Transverse colon (tissue), 4 donors: ENCODE measurements at regions not wholly inside any gene's neighbourhood (a gene's known extent, or its start where the extent isn't known, plus 50 kb on each side); places are given as distances from the start of the nearest gene placed in this dataset.
A peak's percentile ranks its signal among the peaks of the same experiment; 100 is the strongest.
"Not testable (repeated sequence)": the region's sequence is repeated elsewhere in the genome, so short reads cannot be mapped to it uniquely, and the experiment has no call there.

Experiments used
- DNase-seq: peaks from one replicate; pipeline ENCODE4 v3.0.0-alpha.2; 2019
- H3K27ac ChIP-seq, 4 donors: fragments of 200-600 bp; sonication (generic); 2 replicates each; pipeline ENCODE4 v1.5.1; 2016 to 2018; ENCODE audit warnings: inconsistent platforms in 4 of 4
- H3K27me3 ChIP-seq: fragments of 200-600 bp; sonication (generic); 2 replicates; pipeline ENCODE4 v1.5.1; 2017; ENCODE audit warnings: inconsistent platforms
- H3K36me3 ChIP-seq, 4 donors: fragments of 200-600 bp; sonication (generic); 2 replicates each; pipeline ENCODE4 v1.5.1; 2017 to 2019; ENCODE audit warnings: inconsistent platforms in 4 of 4
- H3K4me1 ChIP-seq, 4 donors: fragments of 200-600 bp; sonication (generic); 2 replicates each; pipeline ENCODE4 v1.5.1; 2017 to 2020; ENCODE audit warnings: inconsistent platforms in 4 of 4
- H3K4me3 ChIP-seq, 4 donors: fragments of 200-600 bp; sonication (generic); 1 replicate in 1 of 4; 2 replicates in 3 of 4; pipeline versions ENCODE4 v1.5.1 to v1.6.1; 2017 to 2019; ENCODE audit warnings: inconsistent platforms in 4 of 4
- H3K9me3 ChIP-seq, 2 donors: fragments of 200-600 bp; sonication (generic); 2 replicates each; pipeline ENCODE4 v1.5.1; 2017 to 2019; ENCODE audit warnings: inconsistent platforms in 2 of 2
- EP300 ChIP-seq: sonication (generic); formaldehyde crosslinking; IDR thresholded peaks from one replicate; pipeline ENCODE4 v1.6.1; 2017; ENCODE audit warnings: antibody characterized with exemption, low read depth
- POLR2A ChIP-seq: fragments of 450-650 bp; IDR thresholded peaks from one replicate; pipeline ENCODE4 v1.6.1; 2016; ENCODE audit warnings: antibody characterized with exemption, mild to moderate bottlenecking, moderate library complexity
- POLR2AphosphoS5 ChIP-seq, 3 donors: sonication (generic); formaldehyde crosslinking; IDR thresholded peaks; one replicate each; pipeline ENCODE4 v1.6.1; 2016; ENCODE audit warnings: antibody characterized with exemption in 3 of 3
- WGBS, 2 donors: methylation state at CpG; one replicate each; pipeline ENCODE4 v1.1.5; 2018; ENCODE audit warnings: low coverage in 1 of 2; 5-methylcytosine and 5-hydroxymethylcytosine counted together
- in situ Hi-C, 4 donors: fragments of 200-750 bp; cut with MboI; loops; one replicate each; pipeline versions ENCODE4 v1.15.0 to v1.15.1; 2017; ENCODE audit warnings: low sequenced_read_pairs in 3 of 4, low pct_ligation_motif_present in 1 of 4, low pct_unique_long_range_greater_than_20kb in 1 of 4
- intact Hi-C: fragments of 100-400 bp; cut with DNase I; formaldehyde crosslinking; loops from one replicate; pipeline ENCODE4 v1.15.1; 2023; ENCODE audit warnings: low total_unique reads
- TF ChIP-seq, protein P1 (sequence below), 5 experiments: fragments of 200-600 bp in 3 of 5; fragments of 450-650 bp in 2 of 5; sonication (generic) in 3 of 5; IDR thresholded peaks; 1 replicate in 2 of 5; 2 replicates in 3 of 5; pipeline ENCODE4 v1.5.1; 2016 to 2017; ENCODE audit warnings: antibody characterized with exemption in 5 of 5, inconsistent platforms in 3 of 5, mild to moderate bottlenecking in 2 of 5, moderate library complexity in 1 of 5

DNA sequence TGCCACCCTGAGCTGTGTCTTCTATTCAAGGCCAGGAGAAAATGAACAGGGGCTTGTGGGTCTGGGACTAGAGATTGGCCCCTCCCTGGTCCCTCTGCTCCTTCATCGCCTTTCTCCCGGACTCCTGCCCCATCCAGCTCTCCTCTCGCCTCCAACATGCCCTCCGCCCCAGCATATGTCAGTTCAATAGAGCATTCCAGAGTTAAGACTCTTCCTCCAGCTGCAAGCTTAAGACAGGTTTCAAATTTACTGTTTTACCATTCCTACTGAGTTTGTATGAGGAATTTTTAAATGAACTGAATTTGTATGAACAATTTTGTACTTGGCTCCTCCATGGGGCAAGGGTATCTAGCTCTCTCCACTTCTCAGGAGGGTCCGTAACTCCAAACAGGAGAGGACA is 195.6 kb downstream of the TBC1D2B start:
- no peaks in the 10 kb centered on the region for H3K36me3 ChIP-seq
- no peak overlapping the region for H3K4me3 ChIP-seq
- H3K27me3 ChIP-seq: no peaks in the 10 kb centered on the region
- TF ChIP-seq EP300 (no peak), POLR2A (no peak), POLR2AphosphoS5 (IDR thresholded peaks at IDR 0.05) (no peak)
- TF ChIP-seq, protein P1, sequence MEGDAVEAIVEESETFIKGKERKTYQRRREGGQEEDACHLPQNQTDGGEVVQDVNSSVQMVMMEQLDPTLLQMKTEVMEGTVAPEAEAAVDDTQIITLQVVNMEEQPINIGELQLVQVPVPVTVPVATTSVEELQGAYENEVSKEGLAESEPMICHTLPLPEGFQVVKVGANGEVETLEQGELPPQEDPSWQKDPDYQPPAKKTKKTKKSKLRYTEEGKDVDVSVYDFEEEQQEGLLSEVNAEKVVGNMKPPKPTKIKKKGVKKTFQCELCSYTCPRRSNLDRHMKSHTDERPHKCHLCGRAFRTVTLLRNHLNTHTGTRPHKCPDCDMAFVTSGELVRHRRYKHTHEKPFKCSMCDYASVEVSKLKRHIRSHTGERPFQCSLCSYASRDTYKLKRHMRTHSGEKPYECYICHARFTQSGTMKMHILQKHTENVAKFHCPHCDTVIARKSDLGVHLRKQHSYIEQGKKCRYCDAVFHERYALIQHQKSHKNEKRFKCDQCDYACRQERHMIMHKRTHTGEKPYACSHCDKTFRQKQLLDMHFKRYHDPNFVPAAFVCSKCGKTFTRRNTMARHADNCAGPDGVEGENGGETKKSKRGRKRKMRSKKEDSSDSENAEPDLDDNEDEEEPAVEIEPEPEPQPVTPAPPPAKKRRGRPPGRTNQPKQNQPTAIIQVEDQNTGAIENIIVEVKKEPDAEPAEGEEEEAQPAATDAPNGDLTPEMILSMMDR (IDR thresholded peaks at IDR 0.05): no peak
- in situ Hi-C loops: no loop called here
- H3K27ac ChIP-seq: no peak overlapping the region
- no peaks in the 10 kb centered on the region for H3K9me3 ChIP-seq
- WGBS, 2 donors: 80 to 88% methylated on average over 2 to 5 of the region's 5 CpGs
- intact Hi-C loops: no loop called here
- no peak for DNase-seq
- no peaks in the 10 kb centered on the region for H3K4me1 ChIP-seq

DNA sequence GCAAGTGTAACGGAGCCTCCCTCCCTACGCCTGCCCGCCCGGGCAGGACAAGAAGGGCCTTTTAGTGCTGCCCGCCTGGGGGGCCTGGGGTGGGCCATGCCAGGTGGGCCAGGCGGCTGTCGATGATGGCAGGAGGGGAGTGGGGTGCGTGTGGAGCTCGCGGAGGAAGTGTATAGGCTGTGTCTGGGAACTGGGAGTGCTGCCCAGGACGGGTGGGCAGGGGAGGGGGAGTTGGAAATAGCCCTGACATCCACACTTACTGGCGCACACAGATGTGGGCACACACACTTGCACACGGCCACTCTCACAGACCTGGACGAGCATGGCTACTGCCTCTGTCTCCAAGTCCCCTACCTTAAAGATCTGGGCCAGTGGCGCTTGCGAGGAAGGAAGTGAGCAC is 196.0 kb downstream of the TBC1D2B start:
- H3K27ac ChIP-seq, in situ Hi-C loops, H3K9me3 ChIP-seq, H3K4me3 ChIP-seq, DNase-seq, H3K27me3 ChIP-seq, intact Hi-C loops, H3K4me1 ChIP-seq, H3K36me3 ChIP-seq: not testable (repeated sequence)
- WGBS, 2 donors: 72% methylated on average over 12 of the region's 16 CpGs; no CpG with 5 or more reads in 1 of the 2 donors

DNA sequence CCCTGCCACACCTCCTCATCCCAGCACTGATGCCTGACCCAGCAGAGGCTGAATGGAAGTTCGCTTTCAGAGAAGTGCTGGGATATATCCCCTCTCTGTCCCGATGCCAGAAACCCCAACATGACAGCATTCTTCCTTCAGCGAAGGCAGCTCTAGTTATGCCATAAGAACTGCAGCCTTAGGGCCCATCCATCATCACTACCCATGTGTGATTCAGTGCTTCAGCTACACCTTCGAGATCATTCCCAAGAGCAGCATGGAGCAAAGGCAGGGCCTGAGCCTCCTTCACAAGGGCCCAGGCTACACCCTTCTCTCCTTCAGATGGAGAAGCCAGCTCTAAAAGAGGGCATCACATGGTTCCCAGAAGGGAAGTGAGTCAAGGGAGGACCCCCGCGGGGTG is 198.0 kb downstream of the TBC1D2B start:
- H3K36me3 ChIP-seq, H3K27ac ChIP-seq, intact Hi-C loops, H3K27me3 ChIP-seq, H3K9me3 ChIP-seq, in situ Hi-C loops, H3K4me3 ChIP-seq, DNase-seq: not testable (repeated sequence)
- 95% methylated on average over 4 of the region's 6 CpGs; no CpG with 5 or more reads in 1 of the 2 donors for WGBS, 2 donors
- peaks cover 0 to 14% (median 8%) of the 10 kb centered on the region in 4 donors for H3K4me1 ChIP-seq

DNA sequence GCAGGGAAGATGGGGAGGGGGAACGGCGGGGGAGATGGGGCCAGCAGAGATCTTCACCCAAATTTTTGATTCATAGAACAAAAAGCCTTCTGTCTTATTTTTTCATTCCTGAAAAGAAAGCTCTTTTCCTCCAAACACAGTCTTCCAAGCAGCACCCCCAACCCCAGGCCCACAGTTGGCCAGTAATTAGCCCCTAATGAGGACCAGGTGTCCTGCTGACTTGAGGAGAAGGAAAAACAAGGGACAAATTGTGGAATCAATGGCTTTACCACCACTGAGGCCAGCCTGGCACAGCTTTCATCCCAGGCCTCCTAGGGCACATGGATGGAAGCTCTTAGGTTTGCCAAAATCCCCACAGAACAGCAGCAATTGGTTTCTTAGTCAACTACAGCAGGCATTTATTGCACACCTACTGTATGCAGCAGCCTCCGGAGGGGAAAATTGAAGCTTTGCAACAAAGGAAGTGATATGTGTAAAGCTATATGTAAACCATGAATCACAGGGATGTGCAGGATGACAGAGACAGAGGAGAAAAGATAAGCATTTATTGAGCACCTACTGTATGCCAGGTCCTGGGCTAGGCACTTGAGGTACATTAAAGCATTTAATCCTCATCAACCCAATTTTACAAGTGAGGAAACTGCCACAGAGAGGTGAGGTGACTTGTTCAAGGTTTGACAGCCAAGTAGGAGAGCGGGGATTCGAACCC is 199.5 kb downstream of the TBC1D2B start:
- Histone ChIP-seq H3K9me3 (no peaks in the 10 kb centered on the region), H3K4me1 (peaks cover 0 to 14% (median 8%) of the 10 kb centered on the region in 4 donors), H3K27ac (no peak overlapping the region), H3K36me3 (no peaks in the 10 kb centered on the region), H3K27me3 (no peaks in the 10 kb centered on the region), H3K4me3 (no peak overlapping the region)
- intact Hi-C loops: no loop called here
- in situ Hi-C loops: no loop called here
- TF ChIP-seq POLR2AphosphoS5 (IDR thresholded peaks at IDR 0.05): no peak
- TF ChIP-seq, protein P1 (IDR thresholded peaks at IDR 0.05): no peak
- no peak for TF ChIP-seq POLR2A
- TF ChIP-seq EP300: no peak
- no peak for DNase-seq
- 76% methylated on average over 5 of the region's 5 CpGs; no CpG with 5 or more reads in 1 of the 2 donors for WGBS, 2 donors

DNA sequence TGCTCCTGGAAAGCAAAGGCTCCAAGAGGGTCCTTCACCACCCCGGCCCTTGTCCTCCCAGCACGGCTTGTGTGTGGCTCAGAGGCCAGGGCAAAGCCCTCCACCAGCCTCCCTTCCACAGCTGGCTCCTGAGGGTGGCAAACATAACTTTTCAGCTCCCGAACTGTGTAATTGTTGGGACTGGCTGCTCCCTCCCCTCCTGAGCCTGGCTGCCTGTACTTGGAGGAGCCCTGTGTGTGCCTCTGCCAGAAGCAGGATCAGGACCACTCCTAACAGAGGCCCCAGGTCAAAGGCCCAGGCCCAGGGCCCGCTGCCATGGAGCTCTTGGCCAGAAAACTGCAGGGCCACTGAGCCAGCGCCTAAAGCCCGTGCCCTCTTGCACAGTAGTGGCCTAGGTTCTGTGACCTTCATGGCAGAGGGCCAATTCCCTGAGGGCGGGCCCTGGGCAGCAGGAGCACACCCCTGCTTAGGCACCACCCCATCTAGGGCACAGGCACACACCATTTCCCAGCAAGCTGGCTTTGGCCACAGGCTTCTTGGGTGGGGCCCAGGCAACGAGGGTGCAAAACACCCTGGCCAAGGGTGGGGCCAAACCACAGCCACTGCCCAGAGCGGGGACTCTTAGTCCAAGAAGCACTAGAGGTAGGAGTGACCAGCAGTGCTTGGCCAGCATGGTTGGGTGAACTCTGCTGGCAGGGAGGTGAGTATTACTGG is 201.2 kb downstream of the TBC1D2B start:
- H3K36me3 ChIP-seq, in situ Hi-C loops, H3K9me3 ChIP-seq, H3K4me3 ChIP-seq, intact Hi-C loops, DNase-seq, H3K27me3 ChIP-seq: not testable (repeated sequence)
- Histone ChIP-seq H3K4me1 (peaks cover 0 to 14% (median 8%) of the 10 kb centered on the region in 4 donors), H3K27ac (peak overlapping the region in 3 of 4 donors; percentile 46 to 77 (median 60))
- 37% methylated on average over 3 of the region's 9 CpGs; no CpG with 5 or more reads in 1 of the 2 donors for WGBS, 2 donors
